NCI-H510A treated with DMSO at 0.1 percent for 48 hours (cell line): ENCODE measurements at regions not wholly inside any gene's neighbourhood (a gene's known extent, or its start where the extent isn't known, plus 50 kb on each side); places are given as distances from the start of the nearest gene placed in this dataset.

Source experiments
- DNase-seq: peaks from one replicate; lab custom pipeline; 2025; lab: John Stamatoyannopoulos, UW

DNA sequence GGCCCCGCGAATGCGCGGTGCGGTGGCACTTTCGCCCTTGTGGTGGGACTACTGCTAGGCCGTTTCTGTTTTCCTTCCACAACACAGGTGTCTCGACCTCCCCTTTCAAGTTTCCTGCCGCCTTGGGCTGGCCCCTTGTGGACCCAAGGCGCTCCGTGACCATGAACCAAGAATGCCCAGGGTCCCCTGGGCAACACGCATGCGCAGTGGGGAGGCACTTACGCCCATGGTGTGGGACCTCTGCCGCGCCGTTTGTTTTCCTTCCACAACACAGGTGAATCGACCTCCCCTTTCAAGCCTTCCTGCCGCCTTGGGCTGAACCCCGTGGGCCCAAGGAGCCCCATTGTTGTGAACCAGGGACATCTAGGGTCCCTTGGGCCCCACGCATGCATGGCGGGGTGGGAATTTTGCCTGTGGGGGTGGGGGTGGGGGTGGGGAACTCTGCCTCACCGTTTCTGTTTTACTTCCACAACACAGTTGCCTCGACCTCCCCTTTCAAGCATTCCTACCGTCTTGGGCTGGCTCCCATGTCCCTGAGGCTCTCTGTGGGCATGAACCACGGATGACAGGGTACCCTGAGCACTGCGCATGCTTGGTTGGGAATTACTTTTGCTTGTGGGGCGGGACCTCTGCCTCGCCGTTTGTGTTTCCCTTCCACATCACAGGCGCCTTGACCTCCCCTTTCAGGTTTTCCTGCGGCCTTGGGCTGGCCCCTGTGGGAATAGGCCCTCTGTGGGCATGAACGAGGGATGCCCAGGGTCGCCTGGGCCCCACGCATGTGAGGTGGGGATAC is 355.1 kb downstream of the ALG10 start:
- no peak for DNase-seq

GRCh38 chr12:34379142-34379541 is 356.8 kb downstream of the ALG10 start:
- DNase-seq, result no peak

- DNase-seq, result no peak
These were observed 362.4 kb downstream of the ALG10 start for GRCh38 chr12:34384693-34385092.

DNA sequence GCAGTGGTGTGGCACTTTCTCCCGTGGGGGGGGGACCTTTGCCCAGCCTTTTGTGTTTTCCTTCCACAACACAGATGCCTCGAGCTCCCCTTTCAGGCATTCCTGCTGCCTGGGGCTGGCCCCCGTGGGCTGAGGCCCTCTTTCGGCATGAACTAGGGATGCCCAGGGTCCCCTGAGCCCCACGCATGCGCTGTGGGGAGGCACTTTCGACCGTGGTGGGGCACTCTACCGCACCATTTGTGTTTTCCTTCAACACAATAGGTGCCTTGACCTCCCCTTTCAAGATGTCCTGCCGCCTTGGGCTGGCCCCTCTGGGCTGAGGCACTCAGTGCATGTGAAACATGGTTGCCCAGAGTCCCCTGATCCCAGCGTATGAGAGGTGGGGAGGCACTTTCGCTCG is 363.7 kb downstream of the ALG10 start:
- no peak for DNase-seq

DNA sequence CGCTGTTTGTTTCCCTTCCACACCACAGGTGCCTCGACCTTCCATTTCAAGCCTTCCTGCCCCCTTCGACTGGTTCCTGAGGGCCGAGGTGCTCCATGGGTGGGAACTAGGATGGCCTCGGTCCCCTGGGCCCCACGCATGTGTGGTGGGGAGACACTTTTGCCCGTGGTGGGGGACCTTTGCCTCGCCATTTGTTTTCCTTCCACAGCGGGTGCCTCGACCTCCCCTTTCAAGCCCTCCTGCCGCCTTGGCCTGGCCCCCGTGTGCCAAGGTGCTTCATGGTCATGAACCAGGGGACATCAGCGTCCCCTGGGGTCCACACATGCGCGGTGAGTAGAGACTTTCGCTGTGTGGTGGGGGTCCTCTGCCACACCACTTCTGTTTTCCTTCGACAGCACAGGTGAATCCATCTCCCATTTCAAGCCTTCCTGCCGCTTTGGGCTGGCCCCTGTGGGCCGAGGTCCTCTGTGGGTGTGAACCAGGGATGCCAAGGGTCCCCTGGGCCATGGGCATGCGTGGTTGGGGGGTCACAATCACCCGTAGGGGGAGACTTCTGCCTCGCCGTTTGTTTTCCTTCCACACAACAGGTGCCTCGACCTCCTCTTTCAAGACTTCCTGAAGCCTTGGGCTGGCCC is 364.4 kb downstream of the ALG10 start:
- no peak for DNase-seq

GRCh38 chr12:34387711-34388635 is 365.7 kb downstream of the ALG10 start:
- DNase-seq, result no peak

DNA sequence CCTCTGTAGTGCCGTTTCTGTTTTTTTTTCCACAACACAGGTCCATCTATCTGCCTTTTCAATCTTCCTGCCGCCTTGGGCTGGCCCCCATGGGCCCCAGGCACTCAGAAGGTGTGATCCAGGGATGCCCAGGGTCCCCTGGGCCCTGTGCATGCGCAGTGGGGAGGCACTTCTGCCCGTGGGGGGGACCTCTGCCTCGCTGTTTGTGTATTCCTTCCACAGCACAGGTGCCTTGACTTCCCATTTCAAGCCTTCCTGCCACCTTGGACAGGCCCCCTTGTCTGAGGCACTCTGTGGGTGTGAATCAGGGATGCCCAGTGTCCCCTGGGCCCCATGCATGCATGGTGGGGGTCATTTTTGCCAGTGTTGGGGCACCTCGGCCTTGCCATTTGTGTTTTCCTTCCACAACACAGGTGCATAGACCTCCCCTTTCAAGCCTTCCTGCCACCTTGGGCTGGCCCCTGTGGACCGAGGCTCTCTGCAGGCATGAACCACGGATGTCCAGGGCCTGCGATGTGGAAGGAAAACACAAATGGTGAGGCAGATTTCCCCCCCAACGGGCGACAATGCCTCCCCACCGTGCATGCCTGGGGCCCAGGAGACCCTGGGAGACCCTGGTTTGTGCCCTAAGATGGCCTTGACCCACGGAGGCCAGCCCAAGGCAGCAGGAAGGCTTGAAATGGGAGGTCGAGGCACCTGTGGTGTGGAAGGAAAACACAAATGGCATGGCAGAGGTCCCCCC is 366.5 kb downstream of the ALG10 start:
- DNase-seq, result no peak

DNA sequence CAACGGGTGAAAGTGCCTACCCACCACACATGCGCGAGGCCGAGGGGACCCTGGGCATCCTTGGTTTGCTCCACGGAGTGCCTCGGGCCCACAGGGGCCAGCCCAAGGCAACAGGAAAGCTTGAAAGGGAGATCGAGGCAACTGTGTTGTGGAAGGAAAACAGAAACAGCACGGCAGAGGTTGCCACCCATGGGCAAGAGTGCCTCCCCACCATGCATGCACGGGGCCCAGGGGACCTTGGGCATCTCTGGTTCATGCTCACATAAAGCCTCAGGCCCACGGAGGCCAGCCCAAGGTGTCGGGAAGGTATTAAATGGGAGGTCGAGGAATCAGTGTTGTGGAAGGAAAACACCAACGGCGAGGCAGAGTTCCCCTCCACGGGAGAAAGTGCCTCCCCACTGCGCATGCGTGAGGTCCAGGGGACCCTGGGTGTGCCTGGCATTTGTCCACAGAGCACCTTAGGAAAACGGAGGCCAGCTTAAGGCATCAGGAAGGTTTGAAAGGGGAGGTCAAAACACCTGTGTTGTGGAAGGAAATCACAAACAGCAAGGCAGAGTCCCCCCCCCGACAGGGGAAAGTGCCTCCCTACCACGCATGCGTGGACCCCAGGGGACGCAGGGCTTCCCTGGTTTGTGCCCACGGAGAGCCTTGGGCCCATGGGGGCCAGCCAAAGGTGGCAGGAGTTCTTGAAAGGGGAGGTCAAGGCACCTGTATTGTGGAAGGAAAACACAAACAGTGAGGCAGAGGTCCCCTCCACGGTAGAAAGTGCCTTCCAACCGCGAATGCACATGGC is 367.3 kb downstream of the ALG10 start:
- DNase-seq, result no peak

- no peak for DNase-seq
These were observed 368.0 kb downstream of the ALG10 start for GRCh38 chr12:34390171-34390841.

GRCh38 chr12:34390846-34391700 is 368.8 kb downstream of the ALG10 start:
- no peak for DNase-seq

DNA sequence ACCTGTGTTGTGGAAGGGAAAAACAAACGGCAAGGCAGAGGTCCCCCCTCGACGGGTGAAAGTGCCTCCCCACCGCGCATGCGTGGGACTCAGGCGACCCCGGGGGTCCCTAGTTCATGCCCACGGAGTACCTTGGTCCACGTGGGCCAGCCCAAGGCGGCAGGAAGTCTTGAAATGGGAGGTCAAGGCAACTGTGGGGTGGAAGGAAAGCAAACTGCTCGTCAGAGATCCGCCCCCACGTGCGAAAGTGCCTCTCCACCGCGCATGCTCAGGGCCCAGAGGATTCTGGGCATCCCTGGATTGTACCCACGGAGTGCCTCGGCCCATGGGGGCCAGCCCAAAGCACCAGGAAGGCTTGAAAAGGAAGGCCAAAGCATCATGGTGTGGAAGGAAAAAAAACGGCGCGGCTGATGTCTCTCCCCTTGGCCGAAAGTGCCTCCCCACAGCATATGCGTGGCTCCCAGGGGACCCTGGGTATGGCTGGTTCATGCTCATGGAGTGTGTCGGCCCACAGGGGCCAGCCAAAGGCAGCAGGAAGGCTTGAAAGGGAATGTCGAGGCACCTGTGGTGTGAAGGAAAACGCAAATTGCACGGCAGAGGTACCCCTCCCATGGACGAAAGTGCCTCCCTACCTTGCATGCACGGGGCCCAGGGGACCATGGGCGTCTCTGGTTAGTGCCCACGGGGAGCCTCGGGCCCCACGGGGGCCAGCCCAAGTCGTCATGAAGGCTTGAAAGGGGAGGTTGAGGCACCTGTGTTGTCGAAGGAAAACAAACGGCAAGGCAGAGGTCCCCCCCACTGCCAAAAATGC is 369.7 kb downstream of the ALG10 start:
- DNase-seq, result no peak

DNA sequence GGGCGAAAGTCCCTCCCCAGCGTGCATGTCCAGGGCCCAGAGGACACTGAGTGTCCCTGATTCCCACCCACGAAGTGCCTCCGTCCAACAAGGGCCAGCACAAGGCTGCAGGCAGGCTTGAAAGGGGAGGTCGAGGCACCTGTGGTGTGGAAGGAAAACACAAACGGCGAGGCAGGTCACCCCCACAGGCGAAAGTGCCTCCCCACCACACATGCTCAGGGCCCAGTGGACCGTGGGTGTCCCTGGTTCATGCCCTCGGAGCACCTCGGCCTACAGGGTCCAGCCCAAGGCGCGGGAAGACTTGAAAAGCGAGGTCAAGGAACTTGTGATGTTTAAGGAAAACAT is 370.4 kb downstream of the ALG10 start:
- DNase-seq, result no peak

DNA sequence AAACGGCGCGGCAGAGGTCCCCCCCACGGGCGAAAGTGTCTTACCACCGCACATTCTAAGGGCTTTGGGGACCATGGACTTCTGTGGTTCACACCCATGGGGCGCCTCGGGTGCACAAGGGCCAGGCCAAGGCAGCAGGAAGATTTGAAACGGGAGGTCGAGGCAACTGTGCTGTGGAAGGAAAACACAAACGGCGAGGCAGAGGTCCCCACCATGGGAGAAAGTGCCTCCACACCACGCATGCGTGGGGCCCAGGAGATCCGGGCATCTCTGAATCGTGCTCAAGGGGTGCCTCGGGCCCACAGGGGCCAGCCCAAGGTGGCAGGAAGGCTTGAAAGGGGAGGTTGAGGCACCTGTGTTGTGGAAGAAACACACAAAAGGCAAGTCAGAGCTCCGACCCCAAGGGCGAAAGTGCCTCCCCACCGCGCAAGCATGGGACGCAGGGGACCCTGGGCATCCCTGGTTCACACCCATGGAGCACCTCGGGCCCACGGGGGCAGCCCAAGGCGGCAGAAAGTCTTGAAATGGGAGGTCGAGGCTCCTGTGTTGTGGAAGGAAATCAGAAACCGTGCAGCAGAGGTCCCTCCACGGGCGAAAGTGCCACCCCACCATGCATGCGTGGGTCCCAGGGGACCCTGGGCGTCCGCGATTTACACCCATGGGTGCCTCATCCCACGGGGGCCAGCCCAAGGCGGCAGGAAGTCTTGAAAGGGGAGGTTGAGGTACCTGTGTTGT is 371.0 kb downstream of the ALG10 start:
- no peak for DNase-seq

DNA sequence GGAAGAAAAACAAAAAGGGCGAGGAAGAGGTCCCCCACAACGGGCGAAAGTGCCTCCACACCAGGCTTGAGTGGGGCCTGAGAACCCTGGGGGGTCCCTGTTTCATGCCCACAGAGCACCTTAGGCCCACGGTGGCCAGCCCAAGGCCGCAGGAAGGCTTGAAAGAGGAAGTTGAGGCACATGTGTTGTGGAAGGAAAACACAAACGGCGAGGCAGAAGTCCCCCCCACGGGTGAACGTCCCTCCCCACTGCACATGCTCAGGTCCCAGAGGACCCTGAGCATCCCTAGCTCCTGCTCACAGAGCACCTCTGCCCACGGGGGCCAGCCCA is 371.5 kb downstream of the ALG10 start:
- no peak for DNase-seq

DNA sequence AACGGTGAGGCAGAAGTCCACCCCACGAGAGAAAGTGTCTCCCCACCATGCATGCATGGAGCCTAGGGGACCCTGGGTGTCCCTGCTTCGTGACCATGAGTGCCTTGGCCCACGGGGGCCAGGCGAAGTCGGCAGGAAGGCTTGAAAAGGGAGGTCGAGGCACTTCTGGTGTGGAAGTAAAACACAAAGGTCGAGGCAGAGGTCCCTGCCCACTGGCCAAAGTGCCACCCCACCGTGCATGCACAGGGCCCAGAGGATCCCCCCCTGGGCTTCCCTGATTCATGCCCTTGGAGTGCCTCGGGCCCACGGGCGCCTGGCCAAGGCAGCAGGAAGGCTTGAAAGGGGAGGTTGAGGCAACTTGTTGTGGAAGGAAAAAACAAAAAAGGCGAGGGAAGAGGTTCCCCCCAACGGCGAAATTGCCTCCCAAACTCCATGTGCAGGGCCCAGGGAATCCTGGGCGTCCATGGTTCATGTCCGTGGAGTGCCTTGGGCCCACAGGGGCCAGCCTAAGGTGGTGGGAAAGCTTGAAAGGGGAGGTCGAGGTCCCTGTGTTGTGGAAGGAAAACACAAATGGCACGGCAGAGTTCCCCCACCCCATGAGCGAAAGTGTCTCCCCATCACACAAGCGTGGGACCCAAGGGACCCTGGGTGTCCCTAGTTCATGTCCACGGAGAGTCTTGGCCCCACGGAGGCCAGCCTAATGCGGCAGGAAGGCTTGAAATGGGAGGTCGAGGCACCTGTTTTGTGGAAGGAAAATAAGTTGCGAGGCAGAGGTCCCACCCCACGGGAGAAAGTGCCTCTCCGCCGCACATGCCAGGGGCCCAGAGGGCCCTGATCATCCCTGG is 372.1 kb downstream of the ALG10 start:
- no peak for DNase-seq

DNA sequence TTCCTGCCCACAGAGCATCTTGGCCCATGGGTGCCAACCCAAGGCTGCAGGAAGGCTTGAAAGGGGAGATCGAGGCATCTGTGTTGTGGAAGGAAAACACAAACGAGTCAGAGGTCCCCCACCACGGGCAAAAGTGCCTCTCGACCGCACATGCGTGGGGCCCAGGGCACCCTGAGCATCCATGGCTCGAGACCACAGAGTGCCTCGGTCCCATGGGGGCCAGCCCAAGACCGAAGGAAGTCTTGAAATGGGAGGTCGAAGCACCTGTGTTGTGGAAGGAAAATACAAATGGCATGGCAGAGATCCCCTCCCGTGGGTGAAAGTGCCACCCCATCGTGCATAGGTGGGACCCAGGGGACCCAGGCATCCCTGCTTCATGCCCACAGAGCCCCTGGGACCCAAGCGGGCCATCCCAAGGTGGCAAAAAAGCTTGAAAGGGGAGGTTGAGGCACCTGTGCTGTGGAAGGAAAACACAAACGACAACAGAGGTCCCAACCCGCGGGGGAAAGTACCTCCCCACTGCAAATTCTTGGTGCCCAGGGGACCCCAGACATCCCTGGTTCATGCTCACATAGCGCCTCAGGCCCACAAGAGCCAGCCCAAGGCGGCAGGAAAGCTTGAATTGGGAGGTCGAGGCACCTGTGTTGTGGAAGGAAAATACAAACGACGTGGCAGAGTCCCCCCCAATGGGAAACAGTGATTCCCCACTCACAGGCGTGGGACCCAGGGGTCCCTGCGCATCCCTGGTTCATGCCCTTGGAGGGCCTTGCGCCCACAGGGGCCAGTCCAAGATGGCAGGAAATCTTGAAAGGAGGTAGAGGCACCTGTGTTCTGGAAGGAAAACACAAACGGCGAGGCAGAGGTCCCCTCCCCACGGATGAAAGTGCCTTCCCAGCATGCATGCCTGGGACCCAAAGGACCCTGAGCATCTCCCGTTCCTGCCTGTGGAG is 373.0 kb downstream of the ALG10 start:
- no peak for DNase-seq
